Kidney epithelial cell (primary cell): ENCODE measurements at regions not wholly inside any gene's neighbourhood (a gene's known extent, or its start where the extent isn't known, plus 50 kb on each side); places are given as distances from the start of the nearest gene placed in this dataset.

ENCODE experiments used
- DNase-seq: peaks from one replicate; pipeline ENCODE4 v3.0.0-alpha.2; 2010; ENCODE audit warnings: low read depth
- H3K27me3 ChIP-seq: 2 replicates; pipeline ENCODE4 v1.6.0; 2011; ENCODE audit warnings: low read length; ENCODE audit not compliant: control insufficient read depth, insufficient read depth
- H3K36me3 ChIP-seq: 2 replicates; pipeline ENCODE4 v1.5.1; 2011; ENCODE audit warnings: low read length; ENCODE audit not compliant: control insufficient read depth, insufficient read depth
- H3K4me3 ChIP-seq: 2 replicates; pipeline ENCODE4 v1.5.1; 2011; ENCODE audit warnings: low read depth, mild to moderate bottlenecking, control low read depth, low read length
- CTCF ChIP-seq: IDR thresholded peaks from 2 replicates; pipeline ENCODE4 v1.5.1; 2011; ENCODE audit warnings: mild to moderate bottlenecking, moderate library complexity, low read length, control low read depth, inconsistent platforms; ENCODE audit not compliant: insufficient read depth, poor library complexity, severe bottlenecking

- DNase-seq: no peak
- TF ChIP-seq CTCF: no peak
- Histone ChIP-seq H3K27me3 (no peaks in the 10 kb centered on the region), H3K36me3 (no peaks in the 10 kb centered on the region), H3K4me3 (no peak overlapping the region)
These were observed 157.8 kb upstream of the KAZN start for GRCh38 chr1:14440731-14441130.

GRCh38 chr1:14441302-14441741 lies 157.2 kb upstream of the KAZN start:
- H3K4me3 ChIP-seq: no peak overlapping the region
- DNase-seq: no peak
- no peaks in the 10 kb centered on the region for H3K27me3 ChIP-seq
- no peak for TF ChIP-seq CTCF
- H3K36me3 ChIP-seq: no peaks in the 10 kb centered on the region

GRCh38 chr1:14442669-14443068 lies 155.8 kb upstream of the KAZN start:
- H3K27me3 ChIP-seq: no peaks in the 10 kb centered on the region
- TF ChIP-seq CTCF: no peak
- DNase-seq: no peak
- no peak overlapping the region for H3K4me3 ChIP-seq
- H3K36me3 ChIP-seq: no peaks in the 10 kb centered on the region

DNA sequence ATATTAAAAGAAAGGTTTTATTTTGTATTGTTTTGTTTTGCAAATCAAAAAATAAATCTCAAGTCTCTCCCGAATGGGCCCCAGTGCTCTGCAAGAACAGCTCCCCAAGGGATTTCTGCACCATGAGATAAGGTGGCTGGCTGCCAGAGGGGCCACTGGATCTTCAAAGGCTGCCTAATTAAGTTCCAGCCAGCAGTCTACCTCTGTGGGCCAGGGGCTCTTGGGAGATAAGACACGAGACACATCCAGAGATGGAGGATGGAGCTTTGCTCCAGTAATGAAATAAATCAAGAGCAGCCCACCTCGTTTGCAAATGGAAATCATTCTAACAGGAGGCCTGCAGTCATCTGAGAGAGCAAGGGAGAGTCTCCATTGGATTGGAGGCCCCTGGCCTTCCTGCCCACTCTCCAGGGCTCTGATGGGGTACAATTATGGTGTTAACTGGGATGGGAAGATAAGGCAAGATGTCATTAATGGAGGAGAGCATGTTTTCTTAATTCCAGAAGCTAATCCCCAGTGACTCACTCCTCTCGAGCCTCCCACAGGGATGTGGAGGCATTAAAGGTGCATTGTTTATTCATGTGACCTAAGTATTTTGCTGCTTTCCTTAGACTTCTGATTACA lies 155.2 kb upstream of the KAZN start:
- Histone ChIP-seq H3K27me3 (no peaks in the 10 kb centered on the region), H3K4me3 (no peak overlapping the region), H3K36me3 (no peaks in the 10 kb centered on the region)
- DNase-seq: no peak
- no peak for TF ChIP-seq CTCF

DNA sequence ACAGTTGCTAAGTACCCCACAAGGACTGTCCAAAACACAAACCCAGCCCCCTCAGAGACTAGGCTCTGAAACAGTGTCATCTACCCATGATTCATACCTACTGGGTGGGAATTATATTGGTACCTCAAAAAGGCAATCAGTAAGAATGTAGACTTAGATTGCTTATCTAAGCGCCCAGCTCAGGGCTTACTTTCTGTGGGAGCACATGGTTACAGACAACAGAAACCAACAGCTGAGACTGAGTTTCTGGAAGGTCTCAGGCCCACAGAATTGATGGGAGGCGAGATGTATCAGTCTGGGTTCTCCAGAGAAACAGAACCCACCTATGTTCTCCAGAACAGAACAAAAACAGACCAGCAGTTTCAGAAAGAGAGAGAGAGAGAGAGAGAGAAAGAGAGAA lies 147.3 kb upstream of the KAZN start:
- H3K27me3 ChIP-seq: no peaks in the 10 kb centered on the region
- H3K36me3 ChIP-seq: no peaks in the 10 kb centered on the region
- no peak for TF ChIP-seq CTCF
- DNase-seq: no peak
- no peak overlapping the region for H3K4me3 ChIP-seq

DNA sequence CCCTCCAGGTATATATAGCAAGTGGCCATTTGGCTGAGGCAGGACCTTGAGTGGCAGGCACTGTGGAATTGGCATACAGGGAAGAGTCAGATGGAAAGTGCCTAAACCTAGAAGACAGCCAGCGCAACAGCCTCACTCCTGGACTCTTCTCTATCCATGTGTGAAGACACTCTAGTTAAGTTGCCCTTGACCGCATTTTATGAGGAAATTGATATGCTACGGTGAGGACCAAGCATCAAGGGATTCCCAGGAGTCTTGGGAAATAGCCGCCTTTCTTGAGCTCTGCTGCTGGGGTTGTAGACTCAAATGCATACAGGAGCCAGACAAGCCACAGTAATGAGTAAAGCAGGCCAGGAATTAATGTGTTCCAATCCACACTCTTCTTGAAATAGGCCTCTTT lies 145.9 kb upstream of the KAZN start:
- Histone ChIP-seq H3K36me3 (no peaks in the 10 kb centered on the region), H3K4me3 (no peak overlapping the region), H3K27me3 (no peaks in the 10 kb centered on the region)
- no peak for TF ChIP-seq CTCF
- DNase-seq: no peak
